ENCODE measurements at regions not wholly inside any gene's neighbourhood (a gene's known extent, or its start where the extent isn't known, plus 50 kb on each side); places are given as distances from the start of the nearest gene placed in this dataset.

GRCh38 chr5:179404321-179405053, 59.2 kb upstream of the ADAMTS2 start:
- TF ChIP-seq CTCF (IDR thresholded peaks at IDR 0.05): no peak
- TF ChIP-seq EZH2 (IDR thresholded peaks at IDR 0.05): no peak
- no peak for TF ChIP-seq EZH2phosphoT487 (IDR thresholded peaks at IDR 0.05)

Measured in neural progenitor cell (in vitro differentiated cells).